Neural progenitor cell (in vitro differentiated cells): ENCODE measurements at regions not wholly inside any gene's neighbourhood (a gene's known extent, or its start where the extent isn't known, plus 50 kb on each side); places are given as distances from the start of the nearest gene placed in this dataset.
A peak's percentile ranks its signal among the peaks of the same experiment; 100 is the strongest.

ENCODE experiments used
- DNase-seq: peaks from one replicate; pipeline ENCODE4 v3.0.0-alpha.2; 2016; ENCODE audit warnings: low spot score
- H2AFZ ChIP-seq: fragments of 200-600 bp; sonication (generic); replicated peaks from 2 replicates; pipeline ENCODE4 v1.6.1; 2016; ENCODE audit warnings: antibody characterized with exemption
- H3F3A ChIP-seq: fragments of 200-600 bp; sonication (generic); 2 replicates; pipeline ENCODE4 v1.6.1; 2016; ENCODE audit warnings: antibody characterized with exemption, low read depth
- H3K27ac ChIP-seq: fragments of 200-600 bp; sonication (generic); 2 replicates; pipeline ENCODE4 v1.5.1; 2016; ENCODE audit warnings: mild to moderate bottlenecking
- H3K27me3 ChIP-seq: fragments of 200-600 bp; sonication (generic); 2 replicates; pipeline ENCODE4 v1.6.1; 2016; ENCODE audit warnings: mild to moderate bottlenecking, moderate library complexity
- H3K36me3 ChIP-seq: fragments of 200-600 bp; sonication (generic); 2 replicates; pipeline ENCODE4 v1.5.1; 2016
- H3K4me1 ChIP-seq: fragments of 200-600 bp; sonication (generic); 2 replicates; pipeline ENCODE4 v1.6.1; 2016; ENCODE audit warnings: mixed run types
- H3K4me2 ChIP-seq: fragments of 200-600 bp; sonication (generic); 2 replicates; pipeline ENCODE4 v1.6.1; 2016
- H3K4me3 ChIP-seq: fragments of 200-600 bp; sonication (generic); 2 replicates; pipeline ENCODE4 v1.5.1; 2016
- H3K79me2 ChIP-seq: fragments of 200-600 bp; sonication (generic); 2 replicates; pipeline ENCODE4 v1.6.1; 2016; ENCODE audit warnings: low read depth
- H3K9ac ChIP-seq: fragments of 200-600 bp; sonication (generic); 2 replicates; pipeline ENCODE4 v1.6.1; 2016
- H3K9me3 ChIP-seq: fragments of 200-600 bp; sonication (generic); 2 replicates; pipeline ENCODE4 v1.5.1; 2016; ENCODE audit warnings: low read depth
- H4K20me1 ChIP-seq: fragments of 200-600 bp; sonication (generic); 2 replicates; pipeline ENCODE4 v1.6.1; 2016; ENCODE audit warnings: low read depth
- H3K27ac Mint-ChIP-seq: 3 replicates; pipeline ENCODE4 v1.8.0; 2021; ENCODE audit warnings: mixed read lengths
- H3K27me3 Mint-ChIP-seq: 2 replicates; pipeline ENCODE4 v1.8.0; 2022; ENCODE audit warnings: low read depth, mild to moderate bottlenecking, inconsistent platforms, moderate library complexity, mixed read lengths; ENCODE audit not compliant: insufficient read depth
- H3K36me3 Mint-ChIP-seq: 3 replicates; pipeline ENCODE4 v1.8.0; 2021; ENCODE audit warnings: mixed read lengths
- H3K4me1 Mint-ChIP-seq: 3 replicates; pipeline ENCODE4 v1.8.0; 2021; ENCODE audit warnings: mixed read lengths
- H3K4me3 Mint-ChIP-seq: 3 replicates; pipeline ENCODE4 v1.8.0; 2021; ENCODE audit warnings: mild to moderate bottlenecking, moderate library complexity, mixed read lengths
- H3K9me3 Mint-ChIP-seq: 3 replicates; pipeline ENCODE4 v1.8.0; 2020; ENCODE audit warnings: mixed read lengths
- CTCF ChIP-seq: fragments of 200-600 bp; sonication (generic); IDR thresholded peaks from 2 replicates; pipeline ENCODE4 v1.5.1; 2017; ENCODE audit warnings: antibody characterized with exemption, mild to moderate bottlenecking
- EZH2 ChIP-seq: fragments of 200-600 bp; sonication (generic); IDR thresholded peaks from 2 replicates; pipeline ENCODE4 v1.6.1; 2017; ENCODE audit warnings: antibody characterized with exemption, mild to moderate bottlenecking, moderate library complexity
- EZH2phosphoT487 ChIP-seq: fragments of 200-600 bp; sonication (generic); IDR thresholded peaks from 2 replicates; pipeline ENCODE4 v1.6.1; 2017; ENCODE audit warnings: antibody characterized with exemption

GRCh38 chr10:131732631-131733127, 168.1 kb upstream of the PPP2R2D start:
- Mint-ChIP-seq H3K27ac (peak overlapping the region; percentile 52), H3K4me3 (no peak overlapping the region), H3K36me3 (no peaks in the 10 kb centered on the region), H3K27me3 (peaks cover 10% of the 10 kb centered on the region), H3K4me1 (peaks cover 13% of the 10 kb centered on the region), H3K9me3 (peaks cover 6% of the 10 kb centered on the region)
- Histone ChIP-seq H3K27me3 (no peaks in the 10 kb centered on the region), H3K4me2 (no peak overlapping the region), H3K4me3 (no peak overlapping the region), H3K36me3 (no peaks in the 10 kb centered on the region), H3K9ac (no peak overlapping the region), H4K20me1 (no peaks in the 10 kb centered on the region), H3K79me2 (no peaks in the 10 kb centered on the region), H2AFZ (no peak overlapping the region), H3K27ac (no peak overlapping the region), H3F3A (no peaks in the 10 kb centered on the region), H3K4me1 (peaks cover 8% of the 10 kb centered on the region), H3K9me3 (no peaks in the 10 kb centered on the region)
- no peak for DNase-seq
- TF ChIP-seq EZH2phosphoT487 (no peak), EZH2 (no peak), CTCF (no peak)

DNA sequence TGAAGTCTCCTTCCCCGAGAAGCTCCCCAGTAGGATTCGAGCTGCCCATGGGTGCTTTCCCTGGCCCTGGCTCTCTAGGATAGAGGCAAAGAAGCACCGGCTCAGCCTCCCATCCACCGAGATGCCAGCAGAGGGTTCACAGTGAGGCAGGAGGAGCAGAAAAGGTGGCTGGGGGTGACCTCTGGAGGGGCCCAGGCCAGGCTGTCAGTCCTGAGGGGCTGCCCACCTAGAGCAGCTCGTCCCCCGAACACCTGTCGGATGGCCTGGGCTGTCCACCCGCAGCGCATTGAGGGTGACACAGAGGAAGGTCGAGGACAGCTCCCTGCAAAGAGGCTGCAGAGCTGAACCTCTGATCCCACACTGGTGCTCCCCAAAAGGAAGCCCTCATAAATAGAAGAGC, 167.2 kb upstream of the PPP2R2D start:
- H3K27me3 Mint-ChIP-seq = peaks cover 9% of the 10 kb centered on the region
- H3K27ac ChIP-seq = no peak overlapping the region
- peaks cover 6% of the 10 kb centered on the region for H3K9me3 Mint-ChIP-seq
- H3K27ac Mint-ChIP-seq = no peak overlapping the region
- no peak for DNase-seq
- H3K9ac ChIP-seq = no peak overlapping the region
- no peak overlapping the region for H3K4me3 Mint-ChIP-seq
- no peaks in the 10 kb centered on the region for H3F3A ChIP-seq
- no peak overlapping the region for H3K4me2 ChIP-seq
- no peak overlapping the region for H3K4me3 ChIP-seq
- no peaks in the 10 kb centered on the region for H3K36me3 Mint-ChIP-seq
- H3K9me3 ChIP-seq = no peaks in the 10 kb centered on the region
- no peaks in the 10 kb centered on the region for H3K27me3 ChIP-seq
- no peak overlapping the region for H2AFZ ChIP-seq
- H4K20me1 ChIP-seq = no peaks in the 10 kb centered on the region
- no peaks in the 10 kb centered on the region for H3K36me3 ChIP-seq
- peaks cover 8% of the 10 kb centered on the region for H3K4me1 ChIP-seq
- TF ChIP-seq CTCF (no peak), EZH2phosphoT487 (no peak), EZH2 (no peak)
- peaks cover 13% of the 10 kb centered on the region for H3K4me1 Mint-ChIP-seq
- H3K79me2 ChIP-seq = no peaks in the 10 kb centered on the region

DNA sequence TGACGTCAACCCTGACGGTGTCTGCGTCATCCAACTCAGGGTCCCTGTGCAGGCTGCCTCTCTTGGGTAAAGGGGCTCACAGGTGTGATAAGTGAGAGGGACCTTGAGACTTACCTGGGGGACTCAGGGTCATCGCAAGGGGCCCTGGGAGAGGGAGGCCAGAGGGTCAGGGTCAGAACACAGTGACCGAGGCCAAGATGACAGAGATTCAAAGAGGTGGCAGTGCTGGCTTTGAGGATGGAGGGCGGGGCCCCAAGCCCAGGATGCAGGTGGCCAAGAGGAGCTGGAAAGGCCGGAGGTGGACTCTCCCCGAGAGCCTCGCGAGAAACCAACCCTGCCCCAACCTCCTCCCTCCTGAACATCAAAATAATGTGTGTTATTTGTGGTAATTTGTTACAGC, 165.2 kb upstream of the PPP2R2D start:
- Mint-ChIP-seq H3K9me3 (peaks cover 20% of the 10 kb centered on the region), H3K4me3 (no peak overlapping the region), H3K27ac (no peak overlapping the region), H3K4me1 (peaks cover 9% of the 10 kb centered on the region), H3K27me3 (peaks cover 10% of the 10 kb centered on the region), H3K36me3 (no peaks in the 10 kb centered on the region)
- Histone ChIP-seq H3F3A (no peaks in the 10 kb centered on the region), H3K9ac (no peak overlapping the region), H3K9me3 (no peaks in the 10 kb centered on the region), H3K79me2 (no peaks in the 10 kb centered on the region), H3K27ac (no peak overlapping the region), H3K27me3 (no peaks in the 10 kb centered on the region), H3K4me3 (no peak overlapping the region), H2AFZ (no peak overlapping the region), H4K20me1 (no peaks in the 10 kb centered on the region), H3K36me3 (no peaks in the 10 kb centered on the region), H3K4me1 (no peaks in the 10 kb centered on the region), H3K4me2 (no peak overlapping the region)
- TF ChIP-seq CTCF = no peak
- no peak for TF ChIP-seq EZH2phosphoT487
- TF ChIP-seq EZH2 = no peak
- no peak for DNase-seq
